Stomach (tissue), 8 donors: ENCODE measurements at regions not wholly inside any gene's neighbourhood (a gene's known extent, or its start where the extent isn't known, plus 50 kb on each side); places are given as distances from the start of the nearest gene placed in this dataset.
"Not testable (repeated sequence)": the region's sequence is repeated elsewhere in the genome, so short reads cannot be mapped to it uniquely, and the experiment has no call there.

ENCODE experiments used
- DNase-seq, 2 donors: peaks; one replicate each; pipeline versions ENCODE4 v3.0.0 to v3.0.0-alpha.2; 2013 to 2019
- H3K27ac ChIP-seq, 5 donors: fragments of 200-600 bp in 4 of 5; sonication (generic) in 4 of 5; one replicate each; pipeline ENCODE4 v1.5.1; 2013 to 2019; ENCODE audit warnings: mild to moderate bottlenecking in 1 of 5, moderate library complexity in 1 of 5
- H3K27me3 ChIP-seq, 3 donors: fragments of 200-600 bp; sonication (generic); one replicate each; pipeline ENCODE4 v1.5.1; 2017 to 2019; ENCODE audit warnings: mixed run types in 1 of 3
- H3K36me3 ChIP-seq, 4 donors: fragments of 200-600 bp; sonication (generic); 1 replicate in 3 of 4; 2 replicates in 1 of 4; pipeline ENCODE4 v1.5.1; 2016 to 2019
- H3K4me1 ChIP-seq, 4 donors: fragments of 200-600 bp; sonication (generic); one replicate each; pipeline ENCODE4 v1.5.1; 2016 to 2019
- H3K4me3 ChIP-seq, 4 donors: fragments of 200-600 bp; sonication (generic) in 3 of 4; one replicate each; pipeline ENCODE4 v1.5.1; 2016 to 2019; ENCODE audit warnings: mild to moderate bottlenecking in 1 of 4
- H3K9me3 ChIP-seq, 4 donors: fragments of 200-600 bp; sonication (generic); one replicate each; pipeline ENCODE4 v1.5.1; 2016 to 2019
- CTCF ChIP-seq, 7 experiments: fragments of 450-650 bp in 4 of 7; fragments of 200-600 bp in 3 of 7; sonication (generic) in 3 of 7; IDR thresholded peaks; one replicate each; pipeline ENCODE4 v1.5.1; 2016 to 2019; ENCODE audit warnings: antibody characterized with exemption in 7 of 7, control low read depth in 2 of 7, mild to moderate bottlenecking in 1 of 7
- EP300 ChIP-seq: sonication (generic); formaldehyde crosslinking; IDR thresholded peaks from one replicate; pipeline ENCODE4 v1.6.1; 2017; ENCODE audit warnings: antibody characterized with exemption
- POLR2A ChIP-seq, 4 donors: fragments of 450-650 bp; IDR thresholded peaks; one replicate each; pipeline ENCODE4 v1.6.1; 2016; ENCODE audit warnings: antibody characterized with exemption in 4 of 4, control low read depth in 2 of 4, mild to moderate bottlenecking in 1 of 4, moderate library complexity in 1 of 4
- POLR2AphosphoS5 ChIP-seq, 3 donors: sonication (generic); formaldehyde crosslinking; IDR thresholded peaks; one replicate each; pipeline ENCODE4 v1.6.1; 2016; ENCODE audit warnings: antibody characterized with exemption in 3 of 3
- WGBS, 5 donors: extraction: QIAGEN DNeasy Blood & Tissue Kit in 3 of 5; methylation state at CpG; one replicate each; pipeline versions ENCODE4 v1.1.5 to v1.1.7; 2013 to 2018; 5-methylcytosine and 5-hydroxymethylcytosine counted together
- intact Hi-C: fragments of 100-400 bp; cut with DNase I; formaldehyde crosslinking; loops from one replicate; pipeline ENCODE4 v1.15.1; 2023; ENCODE audit warnings: low total_unique reads
- small RNA-seq, 4 donors: library from RNA; depleted of rRNA; stranded (forward); fragments of <200 nt; gene quantifications; one replicate each; pipeline ENCODE3, GENCODE V24; 2016
- donor health status: healthy with polysubstance abuse.
- donor health status: Bipolar disorder and iron deficiency.
- donor health status: healthy.

GRCh38 chrX:77389891-77390290, 57.3 kb upstream of the FGF16 start:
- intact Hi-C loops: no loop called here
- no peak for DNase-seq
- no peaks in the 10 kb centered on the region for H3K27me3 ChIP-seq
- 58 to 81% (median 71%) methylated on average over 2 of the region's 2 CpGs for WGBS, 5 donors
- H3K27ac ChIP-seq: no peak overlapping the region
- H3K4me3 ChIP-seq: no peak overlapping the region
- H3K9me3 ChIP-seq: peaks cover 0 to 6% (median 0%) of the 10 kb centered on the region in 4 donors
- TF ChIP-seq POLR2A (IDR thresholded peaks at IDR 0.05) (no peak), CTCF (IDR thresholded peaks at IDR 0.05) (no peak), POLR2AphosphoS5 (IDR thresholded peaks at IDR 0.05) (no peak), EP300 (no peak)
- H3K36me3 ChIP-seq: no peaks in the 10 kb centered on the region
- no peaks in the 10 kb centered on the region for H3K4me1 ChIP-seq

- intact Hi-C loops, H3K27ac ChIP-seq, H3K4me3 ChIP-seq, H3K27me3 ChIP-seq, H3K36me3 ChIP-seq, DNase-seq, H3K9me3 ChIP-seq, H3K4me1 ChIP-seq: not testable (repeated sequence)
- 62 to 83% (median 71%) methylated on average over 3 to 7 of the region's 7 CpGs for WGBS, 5 donors
These were observed 56.8 kb upstream of the FGF16 start for GRCh38 chrX:77390365-77390764.

- H3K4me1 ChIP-seq: no peaks in the 10 kb centered on the region
- no peaks in the 10 kb centered on the region for H3K36me3 ChIP-seq
- no peak overlapping the region for H3K4me3 ChIP-seq
- H3K27ac ChIP-seq: no peak overlapping the region
- intact Hi-C loops: no loop called here
- TF ChIP-seq CTCF (IDR thresholded peaks at IDR 0.05) (no peak), POLR2AphosphoS5 (IDR thresholded peaks at IDR 0.05) (no peak), EP300 (no peak), POLR2A (IDR thresholded peaks at IDR 0.05) (no peak)
- H3K27me3 ChIP-seq: no peaks in the 10 kb centered on the region
- WGBS, 5 donors: 78 to 91% (median 86%) methylated on average over 2 of the region's 2 CpGs
- H3K9me3 ChIP-seq: no peaks in the 10 kb centered on the region
- DNase-seq: no peak
These were observed 50.4 kb upstream of the FGF16 start for GRCh38 chrX:77396781-77397180.

Small RNA genes in the stretch of these regions (small RNA-seq; reads per million reads assigned to genes)
- 0 reads per million in 4 donors for gene MIR325
- gene RNA5SP509: 0 reads per million in 4 donors
